HepG2 (cell line): ENCODE measurements at regions not wholly inside any gene's neighbourhood (a gene's known extent, or its start where the extent isn't known, plus 50 kb on each side); places are given as distances from the start of the nearest gene placed in this dataset.

Experiments
- CREM ChIP-seq, 2 experiments: sonication (generic) in 1 of 2; formaldehyde crosslinking in 1 of 2; IDR thresholded peaks; 2 replicates each; pipeline versions ENCODE4 v1.4.0 to v1.6.1; 2016 to 2020; ENCODE audit warnings: antibody characterized with exemption in 1 of 2, mild to moderate bottlenecking in 1 of 2, missing genetic modification reagents in 1 of 2
- HDAC2 ChIP-seq: sonication (generic); formaldehyde crosslinking; IDR thresholded peaks from 2 replicates; pipeline ENCODE4 v1.4.0; 2020; ENCODE audit warnings: missing genetic modification reagents
- KLF9 ChIP-seq: IDR thresholded peaks from 2 replicates; pipeline ENCODE4 v1.6.1; 2016; ENCODE audit warnings: low read depth
- NFE2 ChIP-seq: sonication (generic); formaldehyde crosslinking; IDR thresholded peaks from 2 replicates; pipeline ENCODE4 v1.4.0; 2020; ENCODE audit warnings: missing genetic modification reagents
- PHF20 ChIP-seq: sonication (generic); formaldehyde crosslinking; IDR thresholded peaks from 2 replicates; pipeline ENCODE4 v1.5.0; 2020; ENCODE audit warnings: mild to moderate bottlenecking, missing genetic modification reagents
- PHF8 ChIP-seq: sonication (generic); formaldehyde crosslinking; IDR thresholded peaks from 2 replicates; pipeline ENCODE4 v1.5.0; 2020; ENCODE audit warnings: missing genetic modification reagents
- POLR2A ChIP-seq, 2 experiments: IDR thresholded peaks; 2 replicates each; pipeline ENCODE4 v1.6.1; 2011; ENCODE audit warnings: low read depth in 2 of 2, low read length in 2 of 2, mild to moderate bottlenecking in 1 of 2, moderate library complexity in 1 of 2; ENCODE audit not compliant: insufficient read depth in 1 of 2
- SP1 ChIP-seq, 2 experiments: fragments of 450-650 bp in 1 of 2; sonication (generic) in 1 of 2; formaldehyde crosslinking in 1 of 2; IDR thresholded peaks; 2 replicates each; pipeline versions ENCODE4 v1.4.0 to v1.6.1; 2016 to 2020; ENCODE audit warnings: missing genetic modification reagents in 1 of 2
- SRSF9 ChIP-seq: fragments of 200-400 bp; formaldehyde crosslinking; IDR thresholded peaks from 2 replicates; pipeline ENCODE4 v1.6.1; 2018; ENCODE audit warnings: borderline replicate concordance, mild to moderate bottlenecking, low read depth, low read length; ENCODE audit not compliant: insufficient read depth, poor library complexity, severe bottlenecking
- ZBTB7A ChIP-seq: sonication (generic); formaldehyde crosslinking; IDR thresholded peaks from 2 replicates; pipeline ENCODE4 v1.8.0; 2022; ENCODE audit warnings: mild to moderate bottlenecking, missing genetic modification reagents
- ZIK1 ChIP-seq: sonication (generic); formaldehyde crosslinking; IDR thresholded peaks from 2 replicates; pipeline ENCODE4 v1.5.0; 2020; ENCODE audit warnings: mild to moderate bottlenecking, low read depth, missing genetic modification reagents, borderline replicate concordance
- ZNF350 ChIP-seq: sonication (generic); formaldehyde crosslinking; IDR thresholded peaks from 2 replicates; pipeline ENCODE4 v1.4.0; 2020; ENCODE audit warnings: mild to moderate bottlenecking, low read depth, missing genetic modification reagents, borderline replicate concordance
- TF ChIP-seq, protein P1 (sequence below): sonication (generic); formaldehyde crosslinking; IDR thresholded peaks from 2 replicates; pipeline ENCODE4; 2020; ENCODE audit warnings: missing genetic modification reagents, mild to moderate bottlenecking, borderline replicate concordance

DNA sequence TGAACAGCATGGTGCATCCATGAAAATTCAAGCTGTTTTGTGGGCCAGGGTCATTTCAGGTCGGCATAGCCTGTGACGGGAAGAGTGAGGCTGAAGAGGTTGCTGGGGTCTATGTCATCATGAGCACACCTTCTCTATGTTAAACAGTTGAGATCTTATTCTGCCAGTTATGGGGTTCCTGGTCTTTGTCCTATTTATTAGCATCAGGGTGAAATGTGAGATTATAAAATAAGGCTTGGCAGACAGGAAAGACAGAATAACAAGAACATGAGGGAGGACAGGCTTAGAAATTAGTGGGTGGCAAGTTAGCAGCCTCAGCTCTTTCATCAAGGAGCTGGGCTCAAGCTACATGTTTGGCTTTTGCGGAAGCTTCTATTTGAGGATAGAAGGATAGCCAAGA is 51.7 kb upstream of the CLNK start:
- TF ChIP-seq ZIK1 (CRISPR knock-in tag): no peak
- no peak for TF ChIP-seq NFE2 (CRISPR knock-in tag)
- no peak for TF ChIP-seq ZNF350 (CRISPR knock-in tag)
- TF ChIP-seq SRSF9: no peak
- no peak for TF ChIP-seq HDAC2
- no peak for TF ChIP-seq KLF9
- TF ChIP-seq CREM (IDR thresholded peaks at IDR 0.05): no peak
- TF ChIP-seq CREM (CRISPR knock-in tag; IDR thresholded peaks at IDR 0.05): no peak
- TF ChIP-seq POLR2A (IDR thresholded peaks at IDR 0.05; ENCODE audit: insufficient read depth in 1 of 2, low read depth in 2 of 2, low read length in 2 of 2): no peak
- TF ChIP-seq, protein P1, sequence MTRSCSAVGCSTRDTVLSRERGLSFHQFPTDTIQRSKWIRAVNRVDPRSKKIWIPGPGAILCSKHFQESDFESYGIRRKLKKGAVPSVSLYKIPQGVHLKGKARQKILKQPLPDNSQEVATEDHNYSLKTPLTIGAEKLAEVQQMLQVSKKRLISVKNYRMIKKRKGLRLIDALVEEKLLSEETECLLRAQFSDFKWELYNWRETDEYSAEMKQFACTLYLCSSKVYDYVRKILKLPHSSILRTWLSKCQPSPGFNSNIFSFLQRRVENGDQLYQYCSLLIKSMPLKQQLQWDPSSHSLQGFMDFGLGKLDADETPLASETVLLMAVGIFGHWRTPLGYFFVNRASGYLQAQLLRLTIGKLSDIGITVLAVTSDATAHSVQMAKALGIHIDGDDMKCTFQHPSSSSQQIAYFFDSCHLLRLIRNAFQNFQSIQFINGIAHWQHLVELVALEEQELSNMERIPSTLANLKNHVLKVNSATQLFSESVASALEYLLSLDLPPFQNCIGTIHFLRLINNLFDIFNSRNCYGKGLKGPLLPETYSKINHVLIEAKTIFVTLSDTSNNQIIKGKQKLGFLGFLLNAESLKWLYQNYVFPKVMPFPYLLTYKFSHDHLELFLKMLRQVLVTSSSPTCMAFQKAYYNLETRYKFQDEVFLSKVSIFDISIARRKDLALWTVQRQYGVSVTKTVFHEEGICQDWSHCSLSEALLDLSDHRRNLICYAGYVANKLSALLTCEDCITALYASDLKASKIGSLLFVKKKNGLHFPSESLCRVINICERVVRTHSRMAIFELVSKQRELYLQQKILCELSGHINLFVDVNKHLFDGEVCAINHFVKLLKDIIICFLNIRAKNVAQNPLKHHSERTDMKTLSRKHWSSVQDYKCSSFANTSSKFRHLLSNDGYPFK: no peak
- TF ChIP-seq PHF8: no peak
- no peak for TF ChIP-seq SP1 (IDR thresholded peaks at IDR 0.05)
- TF ChIP-seq SP1 (CRISPR knock-in tag; IDR thresholded peaks at IDR 0.05): no peak
- TF ChIP-seq ZBTB7A (CRISPR knock-in tag): no peak
- TF ChIP-seq PHF20 (CRISPR knock-in tag): no peak
